ENCODE measurements at regions not wholly inside any gene's neighbourhood (a gene's known extent, or its start where the extent isn't known, plus 50 kb on each side); places are given as distances from the start of the nearest gene placed in this dataset.
"Not testable (repeated sequence)": the region's sequence is repeated elsewhere in the genome, so short reads cannot be mapped to it uniquely, and the experiment has no call there.

- not testable (repeated sequence) for DNase-seq (ENCODE audit: low read depth in 2 of 2)
These were observed 961.5 kb upstream of the DEFB115 start for GRCh38 chr20:30295967-30296366.

GRCh38 chr20:30297878-30298595, 959.4 kb upstream of the DEFB115 start:
- DNase-seq (ENCODE audit: low read depth in 2 of 2) = not testable (repeated sequence)

- DNase-seq (ENCODE audit: low read depth in 2 of 2) = not testable (repeated sequence)
These were observed 957.2 kb upstream of the DEFB115 start for GRCh38 chr20:30300220-30300642.

- DNase-seq (ENCODE audit: low read depth in 2 of 2) = not testable (repeated sequence)
These were observed 954.7 kb upstream of the DEFB115 start for GRCh38 chr20:30302786-30303185.

GRCh38 chr20:30309938-30310337, 947.5 kb upstream of the DEFB115 start:
- DNase-seq (ENCODE audit: low read depth in 2 of 2) = not testable (repeated sequence)

GRCh38 chr20:30310385-30310784, 947.1 kb upstream of the DEFB115 start:
- DNase-seq (ENCODE audit: low read depth in 2 of 2) = not testable (repeated sequence)

- DNase-seq (ENCODE audit: low read depth in 2 of 2) = not testable (repeated sequence)
These were observed 945.2 kb upstream of the DEFB115 start for GRCh38 chr20:30312220-30312619.

- DNase-seq (ENCODE audit: low read depth in 2 of 2) = not testable (repeated sequence)
These were observed 943.8 kb upstream of the DEFB115 start for GRCh38 chr20:30313660-30314059.

- DNase-seq (ENCODE audit: low read depth in 2 of 2) = not testable (repeated sequence)
These were observed 941.4 kb upstream of the DEFB115 start for GRCh38 chr20:30316063-30316462.

- DNase-seq (ENCODE audit: low read depth in 2 of 2) = not testable (repeated sequence)
These were observed 940.7 kb upstream of the DEFB115 start for GRCh38 chr20:30316532-30317299.

GRCh38 chr20:30333744-30334143, 923.7 kb upstream of the DEFB115 start:
- DNase-seq (ENCODE audit: low read depth in 2 of 2) = not testable (repeated sequence)

- DNase-seq (ENCODE audit: low read depth in 2 of 2) = not testable (repeated sequence)
These were observed 919.9 kb upstream of the DEFB115 start for GRCh38 chr20:30337556-30337955.

GRCh38 chr20:30348932-30349331, 908.5 kb upstream of the DEFB115 start:
- DNase-seq (ENCODE audit: low read depth in 2 of 2) = not testable (repeated sequence)

GRCh38 chr20:30356854-30357467, 900.5 kb upstream of the DEFB115 start:
- DNase-seq (ENCODE audit: low read depth in 2 of 2) = not testable (repeated sequence)

GRCh38 chr20:30361756-30362155, 895.7 kb upstream of the DEFB115 start:
- not testable (repeated sequence) for DNase-seq (ENCODE audit: low read depth in 2 of 2)

- not testable (repeated sequence) for DNase-seq (ENCODE audit: low read depth in 2 of 2)
These were observed 881.1 kb upstream of the DEFB115 start for GRCh38 chr20:30376430-30376766.

GRCh38 chr20:30376767-30377658, 880.5 kb upstream of the DEFB115 start:
- DNase-seq (ENCODE audit: low read depth in 2 of 2) = peak; percentile 72 to 86

- DNase-seq (ENCODE audit: low read depth in 2 of 2) = not testable (repeated sequence)
These were observed 879.1 kb upstream of the DEFB115 start for GRCh38 chr20:30378317-30378716.

GRCh38 chr20:30378721-30379120, 878.7 kb upstream of the DEFB115 start:
- not testable (repeated sequence) for DNase-seq (ENCODE audit: low read depth in 2 of 2)

GRCh38 chr20:30384841-30385240, 872.6 kb upstream of the DEFB115 start:
- DNase-seq (ENCODE audit: low read depth in 2 of 2) = not testable (repeated sequence)

- DNase-seq (ENCODE audit: low read depth in 2 of 2) = not testable (repeated sequence)
These were observed 871.4 kb upstream of the DEFB115 start for GRCh38 chr20:30386099-30386498.

All from stimulated activated CD8-positive, alpha-beta memory T cell treated with anti-CD3 and anti-CD28 coated beads, Interleukin-15, amount 100 ng/mL, for 48 hours (primary cell).